GM23338 (cell line): ENCODE measurements at regions not wholly inside any gene's neighbourhood (a gene's known extent, or its start where the extent isn't known, plus 50 kb on each side); places are given as distances from the start of the nearest gene placed in this dataset.

Source experiments
- ATAC-seq: fragments of 200-7000 bp; cut with Tn5 transposase; 3 replicates; pipeline ENCODE4 v1.9.1; 2020
- DNase-seq: peaks from one replicate; pipeline ENCODE4 v3.0.0-alpha.2; 2015; ENCODE audit warnings: low spot score
- H2AFZ ChIP-seq: fragments of 200-600 bp; sonication (generic); 2 replicates; pipeline ENCODE4 v1.8.0; 2016; ENCODE audit warnings: antibody characterized with exemption, mild to moderate bottlenecking, moderate library complexity
- H3F3A ChIP-seq: fragments of 200-600 bp; sonication (generic); replicated peaks from 2 replicates; pipeline ENCODE4 v1.8.0; 2017; ENCODE audit warnings: antibody characterized with exemption, mixed run types, low read depth
- H3K27ac ChIP-seq: fragments of 200-600 bp; sonication (generic); 2 replicates; pipeline ENCODE4 v1.6.1; 2016; ENCODE audit warnings: low read depth
- H3K27me3 ChIP-seq: fragments of 200-600 bp; sonication (generic); 2 replicates; pipeline ENCODE4 v1.8.0; 2016; ENCODE audit warnings: mild to moderate bottlenecking, mixed run types, moderate library complexity; ENCODE audit not compliant: insufficient read depth
- H3K36me3 ChIP-seq: fragments of 200-600 bp; sonication (generic); 2 replicates; pipeline ENCODE4 v1.8.0; 2016; ENCODE audit warnings: mild to moderate bottlenecking; ENCODE audit not compliant: insufficient read depth
- H3K4me1 ChIP-seq: fragments of 200-600 bp; sonication (generic); 2 replicates; pipeline ENCODE4 v1.8.0; 2016; ENCODE audit warnings: mild to moderate bottlenecking, moderate library complexity; ENCODE audit not compliant: insufficient read depth
- H3K4me2 ChIP-seq: fragments of 200-600 bp; sonication (generic); 2 replicates; pipeline ENCODE4 v1.7.1; 2017; ENCODE audit warnings: mixed run types
- H3K4me3 ChIP-seq: fragments of 200-600 bp; sonication (generic); 2 replicates; pipeline ENCODE4 v1.6.1; 2016; ENCODE audit warnings: mixed run types
- H3K79me2 ChIP-seq: fragments of 200-600 bp; sonication (generic); replicated peaks from 2 replicates; pipeline ENCODE4 v1.8.0; 2017; ENCODE audit warnings: mild to moderate bottlenecking; ENCODE audit not compliant: insufficient read depth
- H3K9me2 ChIP-seq: fragments of 200-600 bp; sonication (generic); 2 replicates; pipeline ENCODE4 v1.8.0; 2017; ENCODE audit not compliant: insufficient read depth
- H4K20me1 ChIP-seq: fragments of 200-600 bp; sonication (generic); replicated peaks from 2 replicates; pipeline ENCODE4 v1.8.0; 2017; ENCODE audit warnings: mild to moderate bottlenecking; ENCODE audit not compliant: insufficient read depth
- H3K27ac Mint-ChIP-seq: 2 replicates; pipeline ENCODE4 v1.8.0; 2020; ENCODE audit warnings: inconsistent platforms, mild to moderate bottlenecking, moderate library complexity, mixed read lengths
- H3K27me3 Mint-ChIP-seq: 3 replicates; pipeline ENCODE4 v1.8.0; 2022; ENCODE audit warnings: low read depth, mild to moderate bottlenecking, moderate library complexity, mixed read lengths, inconsistent platforms; ENCODE audit not compliant: insufficient read depth, poor library complexity
- H3K36me3 Mint-ChIP-seq: 3 replicates; pipeline ENCODE4 v1.8.0; 2021; ENCODE audit warnings: low read depth, mild to moderate bottlenecking, inconsistent platforms, moderate library complexity, mixed read lengths
- H3K4me1 Mint-ChIP-seq: 3 replicates; pipeline ENCODE4 v1.8.0; 2020; ENCODE audit warnings: mild to moderate bottlenecking, inconsistent platforms, mixed read lengths
- H3K4me3 Mint-ChIP-seq: 3 replicates; pipeline ENCODE4 v1.8.0; 2021; ENCODE audit warnings: moderate library complexity, mild to moderate bottlenecking, inconsistent platforms, mixed read lengths
- H3K9me3 Mint-ChIP-seq: 3 replicates; pipeline ENCODE4 v1.8.0; 2020; ENCODE audit warnings: moderate library complexity, mild to moderate bottlenecking, inconsistent platforms, mixed read lengths
- CREB1 ChIP-seq: fragments of 250-450 bp; sonication (Bioruptor Pico); IDR thresholded peaks from 2 replicates; pipeline ENCODE4 v1.5.0; 2020; ENCODE audit warnings: low read depth, mild to moderate bottlenecking, moderate library complexity
- ETS1 ChIP-seq: IDR thresholded peaks from 2 replicates; pipeline ENCODE4 v1.6.1; 2016; ENCODE audit warnings: antibody characterized with exemption
- EZH2phosphoT487 ChIP-seq: fragments of 200-600 bp; sonication (generic); IDR thresholded peaks from one replicate; pipeline ENCODE4 v1.8.1; 2018; ENCODE audit warnings: antibody characterized with exemption; ENCODE audit not compliant: unreplicated experiment
- NANOG ChIP-seq: IDR thresholded peaks from 2 replicates; pipeline ENCODE4 v1.6.1; 2016; ENCODE audit warnings: antibody characterized with exemption, borderline replicate concordance
- STAT1 ChIP-seq: IDR thresholded peaks from one replicate; pipeline ENCODE4 v1.6.1; 2016; ENCODE audit warnings: antibody characterized with exemption; ENCODE audit not compliant: unreplicated experiment
- TF ChIP-seq, protein P1 (sequence below): fragments of 250-450 bp; sonication (Bioruptor Pico); IDR thresholded peaks from 2 replicates; pipeline ENCODE4 v1.5.0; 2020; ENCODE audit warnings: mild to moderate bottlenecking, moderate library complexity

GRCh38 chr7:113204415-113204814 lies 86.1 kb upstream of the SMIM30 start (continued):
- TF ChIP-seq, protein P1, sequence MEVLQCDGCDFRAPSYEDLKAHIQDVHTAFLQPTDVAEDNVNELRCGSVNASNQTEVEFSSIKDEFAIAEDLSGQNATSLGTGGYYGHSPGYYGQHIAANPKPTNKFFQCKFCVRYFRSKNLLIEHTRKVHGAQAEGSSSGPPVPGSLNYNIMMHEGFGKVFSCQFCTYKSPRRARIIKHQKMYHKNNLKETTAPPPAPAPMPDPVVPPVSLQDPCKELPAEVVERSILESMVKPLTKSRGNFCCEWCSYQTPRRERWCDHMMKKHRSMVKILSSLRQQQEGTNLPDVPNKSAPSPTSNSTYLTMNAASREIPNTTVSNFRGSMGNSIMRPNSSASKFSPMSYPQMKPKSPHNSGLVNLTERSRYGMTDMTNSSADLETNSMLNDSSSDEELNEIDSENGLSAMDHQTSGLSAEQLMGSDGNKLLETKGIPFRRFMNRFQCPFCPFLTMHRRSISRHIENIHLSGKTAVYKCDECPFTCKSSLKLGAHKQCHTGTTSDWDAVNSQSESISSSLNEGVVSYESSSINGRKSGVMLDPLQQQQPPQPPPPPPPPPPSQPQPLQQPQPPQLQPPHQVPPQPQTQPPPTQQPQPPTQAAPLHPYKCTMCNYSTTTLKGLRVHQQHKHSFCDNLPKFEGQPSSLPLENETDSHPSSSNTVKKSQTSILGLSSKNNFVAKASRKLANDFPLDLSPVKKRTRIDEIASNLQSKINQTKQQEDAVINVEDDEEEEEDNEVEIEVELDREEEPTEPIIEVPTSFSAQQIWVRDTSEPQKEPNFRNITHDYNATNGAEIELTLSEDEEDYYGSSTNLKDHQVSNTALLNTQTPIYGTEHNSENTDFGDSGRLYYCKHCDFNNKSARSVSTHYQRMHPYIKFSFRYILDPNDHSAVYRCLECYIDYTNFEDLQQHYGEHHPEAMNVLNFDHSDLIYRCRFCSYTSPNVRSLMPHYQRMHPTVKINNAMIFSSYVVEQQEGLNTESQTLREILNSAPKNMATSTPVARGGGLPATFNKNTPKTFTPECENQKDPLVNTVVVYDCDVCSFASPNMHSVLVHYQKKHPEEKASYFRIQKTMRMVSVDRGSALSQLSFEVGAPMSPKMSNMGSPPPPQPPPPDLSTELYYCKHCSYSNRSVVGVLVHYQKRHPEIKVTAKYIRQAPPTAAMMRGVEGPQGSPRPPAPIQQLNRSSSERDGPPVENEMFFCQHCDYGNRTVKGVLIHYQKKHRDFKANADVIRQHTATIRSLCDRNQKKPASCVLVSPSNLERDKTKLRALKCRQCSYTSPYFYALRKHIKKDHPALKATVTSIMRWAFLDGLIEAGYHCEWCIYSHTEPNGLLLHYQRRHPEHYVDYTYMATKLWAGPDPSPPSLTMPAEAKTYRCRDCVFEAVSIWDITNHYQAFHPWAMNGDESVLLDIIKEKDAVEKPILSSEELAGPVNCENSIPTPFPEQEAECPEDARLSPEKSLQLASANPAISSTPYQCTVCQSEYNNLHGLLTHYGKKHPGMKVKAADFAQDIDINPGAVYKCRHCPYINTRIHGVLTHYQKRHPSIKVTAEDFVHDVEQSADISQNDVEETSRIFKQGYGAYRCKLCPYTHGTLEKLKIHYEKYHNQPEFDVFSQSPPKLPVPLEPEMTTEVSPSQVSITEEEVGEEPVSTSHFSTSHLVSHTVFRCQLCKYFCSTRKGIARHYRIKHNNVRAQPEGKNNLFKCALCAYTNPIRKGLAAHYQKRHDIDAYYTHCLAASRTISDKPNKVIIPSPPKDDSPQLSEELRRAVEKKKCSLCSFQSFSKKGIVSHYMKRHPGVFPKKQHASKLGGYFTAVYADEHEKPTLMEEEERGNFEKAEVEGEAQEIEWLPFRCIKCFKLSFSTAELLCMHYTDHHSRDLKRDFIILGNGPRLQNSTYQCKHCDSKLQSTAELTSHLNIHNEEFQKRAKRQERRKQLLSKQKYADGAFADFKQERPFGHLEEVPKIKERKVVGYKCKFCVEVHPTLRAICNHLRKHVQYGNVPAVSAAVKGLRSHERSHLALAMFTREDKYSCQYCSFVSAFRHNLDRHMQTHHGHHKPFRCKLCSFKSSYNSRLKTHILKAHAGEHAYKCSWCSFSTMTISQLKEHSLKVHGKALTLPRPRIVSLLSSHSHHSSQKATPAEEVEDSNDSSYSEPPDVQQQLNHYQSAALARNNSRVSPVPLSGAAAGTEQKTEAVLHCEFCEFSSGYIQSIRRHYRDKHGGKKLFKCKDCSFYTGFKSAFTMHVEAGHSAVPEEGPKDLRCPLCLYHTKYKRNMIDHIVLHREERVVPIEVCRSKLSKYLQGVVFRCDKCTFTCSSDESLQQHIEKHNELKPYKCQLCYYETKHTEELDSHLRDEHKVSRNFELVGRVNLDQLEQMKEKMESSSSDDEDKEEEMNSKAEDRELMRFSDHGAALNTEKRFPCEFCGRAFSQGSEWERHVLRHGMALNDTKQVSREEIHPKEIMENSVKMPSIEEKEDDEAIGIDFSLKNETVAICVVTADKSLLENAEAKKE (CRISPR knock-in tag): no peak

DNA sequence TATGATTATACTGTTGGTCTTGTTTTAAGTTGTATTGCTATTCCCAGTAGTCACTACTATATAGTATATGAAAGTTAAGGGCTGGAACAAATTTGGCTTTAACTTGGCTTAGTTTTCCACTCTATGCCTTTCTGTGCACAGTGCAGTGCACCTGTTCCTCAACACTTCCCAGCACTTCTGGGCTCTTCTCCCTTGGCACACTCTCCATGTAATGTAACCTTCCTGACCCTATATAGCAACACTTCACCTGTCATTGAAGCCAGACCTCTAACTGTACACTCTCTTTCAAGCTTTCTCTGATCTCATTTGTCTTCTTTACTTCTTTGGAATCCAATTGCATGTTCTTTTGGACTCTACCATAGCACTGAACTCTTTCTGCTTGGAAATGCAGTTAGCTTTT lies 83.9 kb upstream of the SMIM30 start:
- Mint-ChIP-seq H3K27ac (no peak overlapping the region), H3K4me3 (no peak overlapping the region), H3K9me3 (no peaks in the 10 kb centered on the region)

More for the DNA sequence above, 83.9 kb upstream of the SMIM30 start:
- no peaks in the 10 kb centered on the region for H4K20me1 ChIP-seq
- no peak for DNase-seq
- ATAC-seq: no peak
- Mint-ChIP-seq H3K4me1 (no peaks in the 10 kb centered on the region), H3K36me3 (no peaks in the 10 kb centered on the region), H3K27me3 (no peaks in the 10 kb centered on the region)
- no peaks in the 10 kb centered on the region for H3K4me1 ChIP-seq
- H2AFZ ChIP-seq: no peak overlapping the region
- no peaks in the 10 kb centered on the region for H3K36me3 ChIP-seq
- no peak for TF ChIP-seq CREB1
- no peak for TF ChIP-seq NANOG
- TF ChIP-seq STAT1: no peak
- TF ChIP-seq ETS1: no peak
- no peak for TF ChIP-seq EZH2phosphoT487
- H3K79me2 ChIP-seq: no peaks in the 10 kb centered on the region
- no peaks in the 10 kb centered on the region for H3F3A ChIP-seq
- H3K27ac ChIP-seq: no peak overlapping the region
- no peaks in the 10 kb centered on the region for H3K9me2 ChIP-seq
- H3K4me2 ChIP-seq: no peak overlapping the region
- H3K27me3 ChIP-seq: no peaks in the 10 kb centered on the region
- H3K4me3 ChIP-seq: no peak overlapping the region
